Ishikawa (cell line): ENCODE measurements at regions not wholly inside any gene's neighbourhood (a gene's known extent, or its start where the extent isn't known, plus 50 kb on each side); places are given as distances from the start of the nearest gene placed in this dataset.

ENCODE experiments used
- CEBPB ChIP-seq: IDR thresholded peaks from 2 replicates; pipeline ENCODE4 v1.6.1; 2012
- EGR1 ChIP-seq: IDR thresholded peaks from 2 replicates; pipeline ENCODE4 v1.6.1; 2012
- EP300 ChIP-seq: IDR thresholded peaks from 2 replicates; pipeline ENCODE4 v1.6.1; 2012; ENCODE audit warnings: borderline replicate concordance
- REST ChIP-seq: IDR thresholded peaks from 2 replicates; pipeline ENCODE4 v1.6.1; 2012; ENCODE audit warnings: low read depth, mild to moderate bottlenecking
- TAF1 ChIP-seq: IDR thresholded peaks from 2 replicates; pipeline ENCODE4 v1.6.1; 2012; ENCODE audit warnings: low read depth, mild to moderate bottlenecking
- TEAD4 ChIP-seq: IDR thresholded peaks from 2 replicates; pipeline ENCODE4 v1.6.1; 2012
- USF1 ChIP-seq: IDR thresholded peaks from 2 replicates; pipeline ENCODE4 v1.6.1; 2012
- YY1 ChIP-seq: IDR thresholded peaks from 2 replicates; pipeline ENCODE4 v1.6.1; 2012; ENCODE audit warnings: low read depth

- TF ChIP-seq TAF1 (no peak), EP300 (no peak), REST (no peak), CEBPB (no peak), YY1 (no peak), USF1 (no peak), TEAD4 (no peak), EGR1 (no peak)
These were observed 421.4 kb upstream of the LRRC7 start for GRCh38 chr1:69146303-69146702.
